ENCODE measurements at regions not wholly inside any gene's neighbourhood (a gene's known extent, or its start where the extent isn't known, plus 50 kb on each side); places are given as distances from the start of the nearest gene placed in this dataset.

DNA sequence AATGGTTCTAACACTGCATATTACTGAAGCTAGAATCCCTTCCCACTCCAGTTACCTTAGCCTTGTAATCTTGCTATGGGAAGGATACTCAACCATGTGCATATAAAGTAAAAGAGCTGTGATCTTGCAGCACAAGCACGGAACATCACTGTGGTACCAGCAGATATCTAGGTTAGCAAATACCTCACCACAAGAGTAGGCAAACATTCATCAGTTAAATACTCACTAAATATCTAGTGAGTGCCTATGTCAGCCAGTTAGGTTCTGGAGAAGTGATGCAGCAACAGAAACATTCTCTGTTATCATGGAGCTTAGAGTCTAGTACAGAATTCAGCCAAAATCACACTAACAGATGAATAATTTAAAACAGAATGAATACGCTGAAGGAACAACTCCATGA lies 349.6 kb upstream of the UBE2E3 start:
- H2AFZ ChIP-seq (ENCODE audit: low read depth, low read length): no peak overlapping the region
- no peaks in the 10 kb centered on the region for H3K9me3 ChIP-seq (ENCODE audit: low read length)
- no peaks in the 10 kb centered on the region for H3K27me3 ChIP-seq (ENCODE audit: insufficient read depth, low read depth, low read length)
- H3K9me2 ChIP-seq (ENCODE audit: insufficient read depth, low read length): no peaks in the 10 kb centered on the region
- no peaks in the 10 kb centered on the region for H4K20me1 ChIP-seq (ENCODE audit: insufficient read depth)
- H3K27ac ChIP-seq (ENCODE audit: low read length): no peak overlapping the region
- H3K4me2 ChIP-seq (ENCODE audit: low read length): no peak overlapping the region
- H3K4me3 ChIP-seq (ENCODE audit: low read length): no peak overlapping the region
- no peaks in the 10 kb centered on the region for H3K79me2 ChIP-seq (replicated peaks; ENCODE audit: insufficient read depth, low read length)
- H3F3A ChIP-seq (ENCODE audit: insufficient read depth, low read length, poor library complexity, severe bottlenecking): no peaks in the 10 kb centered on the region
- H3K36me3 ChIP-seq (ENCODE audit: insufficient read depth, low read length): no peaks in the 10 kb centered on the region
- no peak for TF ChIP-seq POLR2AphosphoS5 (IDR thresholded peaks at IDR 0.05)
- TF ChIP-seq RAD21 (conservative IDR thresholded peaks at IDR 0.05): no peak
- no peak for TF ChIP-seq REST (IDR thresholded peaks at IDR 0.05; ENCODE audit: borderline replicate concordance)
- no peak for TF ChIP-seq SMC3 (conservative IDR thresholded peaks at IDR 0.05; ENCODE audit: poor library complexity)
- no peak for TF ChIP-seq EZH2 (IDR thresholded peaks at IDR 0.05; ENCODE audit: borderline replicate concordance, insufficient read depth, low read length, poor library complexity, severe bottlenecking)
- no peak for TF ChIP-seq MXI1 (conservative IDR thresholded peaks at IDR 0.05; ENCODE audit: poor library complexity, severe bottlenecking)
- TF ChIP-seq TAF1 (IDR thresholded peaks at IDR 0.05; ENCODE audit: low read depth): no peak
- TF ChIP-seq EP300 (conservative IDR thresholded peaks at IDR 0.05; ENCODE audit: poor library complexity, severe bottlenecking): no peak
- no peak for TF ChIP-seq CTCF (IDR thresholded peaks at IDR 0.05; ENCODE audit: poor library complexity, severe bottlenecking)
- no peak overlapping the region for H3K9ac ChIP-seq (ENCODE audit: low read length)

DNA sequence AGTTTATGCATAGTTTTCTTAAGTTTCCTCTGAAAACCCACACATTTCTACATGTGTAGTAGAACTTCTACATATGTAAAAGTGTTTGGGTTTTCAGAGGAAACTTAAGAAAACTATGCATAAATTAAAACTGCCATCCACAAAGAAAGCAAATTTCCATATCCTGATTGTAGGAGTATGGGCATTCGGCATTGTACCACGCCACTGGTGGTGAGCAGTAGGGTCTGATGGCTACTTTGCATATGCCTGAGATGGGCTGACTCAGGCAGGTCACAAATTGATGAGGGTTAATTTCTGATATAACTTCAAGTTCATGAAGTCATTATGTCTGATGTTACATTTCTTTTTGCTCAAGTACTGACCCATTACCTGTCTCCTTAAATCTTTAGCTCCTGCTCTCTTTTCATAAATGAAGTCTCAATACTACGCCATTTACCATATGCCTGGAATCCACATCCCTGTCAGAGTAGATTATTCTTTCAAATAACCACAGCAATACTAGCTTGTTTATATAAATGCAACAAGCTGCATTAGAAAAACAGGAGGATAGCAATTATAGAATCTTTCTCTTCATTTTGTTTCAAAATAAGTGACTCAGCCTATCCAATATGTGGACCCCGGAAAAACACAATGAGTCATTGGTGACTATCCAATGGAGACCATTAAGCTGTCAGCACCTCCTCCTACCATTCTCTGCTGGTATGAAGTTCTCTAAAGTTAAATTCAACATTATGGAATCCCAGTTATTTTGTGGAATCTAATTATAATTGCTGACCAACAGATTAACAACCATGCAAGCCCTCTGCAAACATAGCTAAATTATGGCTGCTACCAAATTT lies 355.2 kb upstream of the UBE2E3 start:
- Histone ChIP-seq H3K79me2 (replicated peaks; ENCODE audit: insufficient read depth, low read length) (no peaks in the 10 kb centered on the region), H4K20me1 (ENCODE audit: insufficient read depth) (no peaks in the 10 kb centered on the region), H3F3A (ENCODE audit: insufficient read depth, low read length, poor library complexity, severe bottlenecking) (no peaks in the 10 kb centered on the region), H3K4me3 (ENCODE audit: low read length) (no peak overlapping the region), H3K9ac (ENCODE audit: low read length) (no peak overlapping the region), H3K27me3 (ENCODE audit: insufficient read depth, low read depth, low read length) (no peaks in the 10 kb centered on the region), H3K4me2 (ENCODE audit: low read length) (no peak overlapping the region), H3K27ac (ENCODE audit: low read length) (no peak overlapping the region), H3K9me3 (ENCODE audit: low read length) (no peaks in the 10 kb centered on the region), H2AFZ (ENCODE audit: low read depth, low read length) (no peak overlapping the region), H3K9me2 (ENCODE audit: insufficient read depth, low read length) (peaks cover 5% of the 10 kb centered on the region), H3K36me3 (ENCODE audit: insufficient read depth, low read length) (no peaks in the 10 kb centered on the region)
- TF ChIP-seq EP300 (conservative IDR thresholded peaks at IDR 0.05; ENCODE audit: poor library complexity, severe bottlenecking) (no peak), TAF1 (IDR thresholded peaks at IDR 0.05; ENCODE audit: low read depth) (no peak), POLR2AphosphoS5 (IDR thresholded peaks at IDR 0.05) (no peak), MXI1 (conservative IDR thresholded peaks at IDR 0.05; ENCODE audit: poor library complexity, severe bottlenecking) (no peak), EZH2 (IDR thresholded peaks at IDR 0.05; ENCODE audit: borderline replicate concordance, insufficient read depth, low read length, poor library complexity, severe bottlenecking) (no peak), RAD21 (conservative IDR thresholded peaks at IDR 0.05) (no peak), REST (IDR thresholded peaks at IDR 0.05; ENCODE audit: borderline replicate concordance) (no peak), SMC3 (conservative IDR thresholded peaks at IDR 0.05; ENCODE audit: poor library complexity) (no peak), CTCF (IDR thresholded peaks at IDR 0.05; ENCODE audit: poor library complexity, severe bottlenecking) (no peak)

All from neural cell (in vitro differentiated cells).